CD4-positive, alpha-beta T cell treated with Interleukin-15 for 1 hour (primary cell): ENCODE measurements at regions not wholly inside any gene's neighbourhood (a gene's known extent, or its start where the extent isn't known, plus 50 kb on each side); places are given as distances from the start of the nearest gene placed in this dataset.
"Not testable (repeated sequence)": the region's sequence is repeated elsewhere in the genome, so short reads cannot be mapped to it uniquely, and the experiment has no call there.

ENCODE experiments used
- DNase-seq: peaks from one replicate; pipeline ENCODE4 v3.0.0-alpha.2; 2020

- DNase-seq = no peak
Measured at GRCh38 chr2:187055463-187055862, 206.5 kb upstream of the ZSWIM2 start.

- no peak for DNase-seq
Measured at GRCh38 chr2:187054501-187055319, 205.7 kb upstream of the ZSWIM2 start.

- no peak for DNase-seq
Measured at GRCh38 chr2:187051350-187051749, 202.4 kb upstream of the ZSWIM2 start.

- no peak for DNase-seq
Measured at GRCh38 chr2:187050409-187050998, 201.5 kb upstream of the ZSWIM2 start.

- DNase-seq = no peak
Measured at GRCh38 chr2:187037310-187037709, 188.3 kb upstream of the ZSWIM2 start.

- no peak for DNase-seq
Measured at GRCh38 chr2:187034434-187034833, 185.5 kb upstream of the ZSWIM2 start.

GRCh38 chr2:187024739-187025138 lies 175.8 kb upstream of the ZSWIM2 start:
- no peak for DNase-seq

GRCh38 chr2:187023996-187024395 lies 175.0 kb upstream of the ZSWIM2 start:
- not testable (repeated sequence) for DNase-seq

- no peak for DNase-seq
Measured at GRCh38 chr2:187017438-187017837, 168.5 kb upstream of the ZSWIM2 start.

- DNase-seq = no peak
Measured at GRCh38 chr2:187013058-187013457, 164.1 kb upstream of the ZSWIM2 start.

GRCh38 chr2:187011206-187011832 lies 162.3 kb upstream of the ZSWIM2 start:
- no peak for DNase-seq

GRCh38 chr2:187009483-187010239 lies 160.7 kb upstream of the ZSWIM2 start:
- no peak for DNase-seq

GRCh38 chr2:187008111-187008510 lies 159.1 kb upstream of the ZSWIM2 start:
- DNase-seq = no peak

- no peak for DNase-seq
Measured at GRCh38 chr2:187003611-187004010, 154.6 kb upstream of the ZSWIM2 start.

GRCh38 chr2:187003038-187003554 lies 154.1 kb upstream of the ZSWIM2 start:
- no peak for DNase-seq

- no peak for DNase-seq
Measured at GRCh38 chr2:187002242-187002641, 153.3 kb upstream of the ZSWIM2 start.

GRCh38 chr2:187001248-187001647 lies 152.3 kb upstream of the ZSWIM2 start:
- DNase-seq = no peak

GRCh38 chr2:186995092-186995491 lies 146.1 kb upstream of the ZSWIM2 start:
- no peak for DNase-seq

GRCh38 chr2:186992597-186992996 lies 143.6 kb upstream of the ZSWIM2 start:
- no peak for DNase-seq

- no peak for DNase-seq
Measured at GRCh38 chr2:186991766-186992417, 142.9 kb upstream of the ZSWIM2 start.

- no peak for DNase-seq
Measured at GRCh38 chr2:186984966-186985365, 136.0 kb upstream of the ZSWIM2 start.

GRCh38 chr2:186984481-186984880 lies 135.5 kb upstream of the ZSWIM2 start:
- DNase-seq = no peak
